CD4-positive, alpha-beta memory T cell (primary cell): ENCODE measurements at regions not wholly inside any gene's neighbourhood (a gene's known extent, or its start where the extent isn't known, plus 50 kb on each side); places are given as distances from the start of the nearest gene placed in this dataset.

Experiments used
- CTCF ChIA-PET: fragments of 350-600 bp; sonication (Branson Sonifier 250); formaldehyde crosslinking; loops from one replicate; lab custom pipeline; 2021; ENCODE audit warnings: inconsistent platforms; ENCODE audit not compliant: partially characterized antibody; lab: Charles Lee
- POLR2A ChIA-PET: fragments of 350-600 bp; sonication (Branson Sonifier 250); formaldehyde crosslinking; loops from one replicate; lab custom pipeline; 2021; ENCODE audit not compliant: partially characterized antibody; lab: Charles Lee
- DNase-seq, 5 donors: peaks; one replicate each; pipeline versions ENCODE4 v3.0.0 to v3.0.0-alpha.2; 2020 to 2022; ENCODE audit warnings: mixed read lengths in 1 of 5
- H3K27ac ChIP-seq: one replicate; pipeline ENCODE4 v1.7.0; 2013; ENCODE audit warnings: low read depth, low read length
- H3K27me3 ChIP-seq: 2 replicates; pipeline ENCODE4 v1.7.0; 2013; ENCODE audit warnings: mild to moderate bottlenecking, low read length, moderate library complexity; ENCODE audit not compliant: insufficient read depth
- H3K36me3 ChIP-seq: 2 replicates; pipeline ENCODE4 v1.7.0; 2013; ENCODE audit warnings: mild to moderate bottlenecking, low read length, moderate library complexity; ENCODE audit not compliant: insufficient read depth
- H3K4me1 ChIP-seq: 2 replicates; pipeline ENCODE4 v1.7.0; 2013; ENCODE audit warnings: mild to moderate bottlenecking, low read length, moderate library complexity; ENCODE audit not compliant: insufficient read depth
- H3K4me3 ChIP-seq, 2 donors: one replicate each; pipeline ENCODE4 v1.7.0; 2013; ENCODE audit warnings: low read length in 2 of 2, mild to moderate bottlenecking in 1 of 2
- H3K9me3 ChIP-seq, 2 donors: one replicate each; pipeline ENCODE4 v1.7.0; 2013; ENCODE audit warnings: low read length in 2 of 2, control low read depth in 1 of 2; ENCODE audit not compliant: control insufficient read depth in 1 of 2
- H3K27ac Mint-ChIP-seq, 7 donors: one replicate each; pipeline ENCODE4 v1.8.0; 2020 to 2021; ENCODE audit warnings: mixed read lengths in 7 of 7, mild to moderate bottlenecking in 6 of 7, inconsistent platforms in 3 of 7, moderate library complexity in 3 of 7
- H3K27me3 Mint-ChIP-seq, 2 donors: one replicate each; pipeline ENCODE4 v1.8.0; 2020 to 2021; ENCODE audit warnings: mixed read lengths in 2 of 2
- H3K36me3 Mint-ChIP-seq, 2 donors: one replicate each; pipeline ENCODE4 v1.8.0; 2020 to 2021; ENCODE audit warnings: mixed read lengths in 2 of 2, inconsistent platforms in 1 of 2, mild to moderate bottlenecking in 1 of 2
- H3K4me1 Mint-ChIP-seq, 4 donors: one replicate each; pipeline ENCODE4 v1.8.0; 2020 to 2021; ENCODE audit warnings: mixed read lengths in 4 of 4, mild to moderate bottlenecking in 1 of 4
- H3K4me3 Mint-ChIP-seq, 8 donors: one replicate each; pipeline ENCODE4 v1.8.0; 2020 to 2021; ENCODE audit warnings: mixed read lengths in 8 of 8, mild to moderate bottlenecking in 7 of 8, moderate library complexity in 6 of 8, inconsistent platforms in 3 of 8
- H3K9me3 Mint-ChIP-seq, 8 donors: one replicate each; pipeline ENCODE4 v1.8.0; 2020 to 2021; ENCODE audit warnings: mixed read lengths in 8 of 8, mild to moderate bottlenecking in 5 of 8, inconsistent platforms in 3 of 8, moderate library complexity in 1 of 8
- intact Hi-C: fragments of 100-400 bp; cut with micrococcal nuclease; formaldehyde crosslinking; loops from one replicate; pipeline ENCODE4 v1.15.1; 2023

DNA sequence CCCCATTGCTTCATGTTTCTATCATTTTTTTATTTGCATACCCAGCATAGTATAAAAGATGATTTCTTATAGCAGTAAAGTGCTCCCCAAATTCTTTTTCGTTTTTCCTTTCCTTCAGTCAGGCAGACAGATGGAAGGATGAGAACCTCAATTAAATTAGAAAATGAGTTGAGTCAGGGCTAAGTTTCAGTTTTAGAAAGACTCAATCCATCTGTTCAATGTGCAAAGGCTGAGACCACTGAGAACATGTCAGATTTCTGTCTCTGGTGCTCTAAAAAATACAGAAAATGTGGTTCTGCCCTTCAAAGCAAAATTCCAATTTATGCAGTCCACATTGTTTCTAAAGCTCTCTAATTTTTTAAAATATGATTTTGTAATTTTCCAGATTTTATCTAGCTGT lies 257.6 kb upstream of the HS3ST5 start:
- POLR2A ChIA-PET: no interaction called here
- H3K36me3 Mint-ChIP-seq: no peaks in the 10 kb centered on the region
- no peaks in the 10 kb centered on the region for H3K27me3 Mint-ChIP-seq
- Histone ChIP-seq H3K9me3 (no peaks in the 10 kb centered on the region), H3K4me3 (no peak overlapping the region), H3K4me1 (no peaks in the 10 kb centered on the region), H3K36me3 (no peaks in the 10 kb centered on the region), H3K27ac (no peak overlapping the region), H3K27me3 (no peaks in the 10 kb centered on the region)
- H3K9me3 Mint-ChIP-seq: peaks cover 0 to 4% (median 2%) of the 10 kb centered on the region in 8 donors
- intact Hi-C loops: no loop called here
- H3K27ac Mint-ChIP-seq: no peak overlapping the region
- CTCF ChIA-PET: no interaction called here
- H3K4me3 Mint-ChIP-seq: no peak overlapping the region
- DNase-seq: no peak
- no peaks in the 10 kb centered on the region for H3K4me1 Mint-ChIP-seq

DNA sequence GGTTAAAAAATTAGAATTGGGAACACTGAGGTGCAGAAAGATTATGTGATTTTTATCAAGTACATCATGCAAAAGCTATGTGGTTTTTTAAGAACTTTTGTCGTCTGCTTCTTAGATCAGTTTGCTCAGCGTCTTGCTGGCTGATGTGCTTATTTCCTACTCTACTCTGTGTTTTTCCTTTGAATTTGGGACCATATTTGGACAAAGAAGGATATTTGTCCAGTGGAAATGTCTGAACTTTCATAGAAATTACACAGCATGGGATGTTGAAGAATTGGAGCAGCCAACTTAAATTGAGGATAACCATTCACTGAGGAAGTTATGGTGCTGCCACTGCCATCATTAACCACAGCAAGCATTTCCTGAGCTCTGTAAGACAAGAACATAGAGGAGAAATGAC lies 252.8 kb upstream of the HS3ST5 start:
- ChIA-PET POLR2A (no interaction called here), CTCF (no interaction called here)
- Histone ChIP-seq H3K27me3 (no peaks in the 10 kb centered on the region), H3K27ac (no peak overlapping the region), H3K36me3 (no peaks in the 10 kb centered on the region), H3K4me3 (no peak overlapping the region), H3K9me3 (no peaks in the 10 kb centered on the region), H3K4me1 (no peaks in the 10 kb centered on the region)
- intact Hi-C loops: no loop called here
- Mint-ChIP-seq H3K4me3 (no peak overlapping the region), H3K27me3 (no peaks in the 10 kb centered on the region), H3K9me3 (peaks cover 0 to 12% (median 1%) of the 10 kb centered on the region in 8 donors), H3K4me1 (no peaks in the 10 kb centered on the region), H3K36me3 (no peaks in the 10 kb centered on the region), H3K27ac (no peak overlapping the region)
- no peak for DNase-seq

DNA sequence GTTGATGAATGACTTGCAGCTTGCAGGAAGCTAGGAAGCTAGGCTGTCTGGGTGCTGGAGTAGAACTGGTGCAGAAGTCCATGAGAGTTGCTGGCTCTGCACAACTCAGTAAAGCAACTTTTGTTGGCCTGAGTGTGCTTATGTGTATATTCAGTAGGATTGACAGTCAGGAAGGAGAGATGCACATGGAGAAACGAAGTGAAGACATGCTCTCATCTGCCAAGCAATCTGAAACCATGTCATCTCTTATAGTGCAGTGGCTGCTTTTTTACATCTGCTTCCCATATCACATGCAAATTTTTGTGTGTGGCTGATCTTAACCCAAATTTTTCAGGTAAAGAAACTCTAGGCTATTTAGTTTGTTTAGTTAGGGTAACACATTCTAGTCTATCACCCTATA lies 252.4 kb upstream of the HS3ST5 start:
- Mint-ChIP-seq H3K27me3 (no peaks in the 10 kb centered on the region), H3K27ac (no peak overlapping the region), H3K9me3 (peaks cover 0 to 12% (median 1%) of the 10 kb centered on the region in 8 donors), H3K4me1 (no peaks in the 10 kb centered on the region), H3K36me3 (no peaks in the 10 kb centered on the region), H3K4me3 (no peak overlapping the region)
- no peaks in the 10 kb centered on the region for H3K4me1 ChIP-seq
- no peaks in the 10 kb centered on the region for H3K36me3 ChIP-seq
- no peak overlapping the region for H3K4me3 ChIP-seq
- intact Hi-C loops: no loop called here
- no peaks in the 10 kb centered on the region for H3K27me3 ChIP-seq
- CTCF ChIA-PET: no interaction called here
- H3K9me3 ChIP-seq: no peaks in the 10 kb centered on the region
- H3K27ac ChIP-seq: no peak overlapping the region
- POLR2A ChIA-PET: no interaction called here
- DNase-seq: no peak

DNA sequence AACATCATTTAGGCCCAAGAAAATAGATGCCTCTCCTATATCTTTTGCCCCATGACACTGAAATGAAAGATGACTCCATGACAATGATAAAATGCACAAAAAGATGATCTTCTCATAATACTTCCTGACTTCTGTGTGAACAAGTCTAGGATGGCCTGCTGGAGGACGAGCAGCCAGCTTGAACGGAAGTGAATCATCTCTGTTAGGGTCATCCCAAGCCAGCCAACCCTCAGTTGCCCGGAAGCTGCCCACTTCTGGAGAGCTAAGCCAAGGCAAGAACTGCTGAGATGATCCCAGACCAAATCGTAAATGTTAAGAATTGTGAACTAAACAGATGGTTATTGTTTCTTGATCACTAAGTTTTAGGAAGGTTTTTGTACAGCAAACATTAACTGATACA lies 249.7 kb upstream of the HS3ST5 start:
- POLR2A ChIA-PET: no interaction called here
- Histone ChIP-seq H3K9me3 (no peaks in the 10 kb centered on the region), H3K27ac (no peak overlapping the region), H3K36me3 (no peaks in the 10 kb centered on the region), H3K27me3 (no peaks in the 10 kb centered on the region), H3K4me3 (no peak overlapping the region), H3K4me1 (no peaks in the 10 kb centered on the region)
- CTCF ChIA-PET: no interaction called here
- no peak overlapping the region for H3K27ac Mint-ChIP-seq
- no peaks in the 10 kb centered on the region for H3K36me3 Mint-ChIP-seq
- H3K4me1 Mint-ChIP-seq: no peaks in the 10 kb centered on the region
- no peak overlapping the region for H3K4me3 Mint-ChIP-seq
- intact Hi-C loops: no loop called here
- H3K9me3 Mint-ChIP-seq: peaks cover 0 to 18% (median 2%) of the 10 kb centered on the region in 8 donors
- no peaks in the 10 kb centered on the region for H3K27me3 Mint-ChIP-seq
- no peak for DNase-seq

DNA sequence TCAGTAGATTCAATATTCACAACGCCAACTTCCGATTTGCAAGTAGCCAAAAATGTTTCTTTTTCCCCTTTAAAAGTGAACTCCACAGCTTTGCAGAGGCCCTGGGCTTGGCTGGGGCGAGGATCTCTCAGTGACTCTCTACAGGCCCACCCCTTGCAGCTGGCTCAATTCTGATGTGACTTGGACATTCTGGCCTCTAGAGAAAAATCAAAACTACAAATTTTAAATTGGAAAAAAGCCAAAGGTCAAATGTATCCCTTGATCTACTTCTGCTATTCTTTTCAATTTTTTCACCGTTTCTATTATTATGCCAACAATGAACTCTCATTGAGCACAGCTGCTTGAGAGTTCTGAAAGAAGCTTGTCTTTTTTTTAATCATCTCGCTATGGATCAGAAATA lies 245.9 kb upstream of the HS3ST5 start:
- H3K4me1 ChIP-seq: no peaks in the 10 kb centered on the region
- peaks cover 0 to 12% (median 3%) of the 10 kb centered on the region in 8 donors for H3K9me3 Mint-ChIP-seq
- H3K36me3 Mint-ChIP-seq: no peaks in the 10 kb centered on the region
- no peaks in the 10 kb centered on the region for H3K27me3 Mint-ChIP-seq
- intact Hi-C loops: no loop called here
- no peak overlapping the region for H3K4me3 ChIP-seq
- CTCF ChIA-PET: no interaction called here
- H3K9me3 ChIP-seq: no peaks in the 10 kb centered on the region
- no peaks in the 10 kb centered on the region for H3K36me3 ChIP-seq
- no peaks in the 10 kb centered on the region for H3K27me3 ChIP-seq
- POLR2A ChIA-PET: no interaction called here
- DNase-seq: no peak
- no peaks in the 10 kb centered on the region for H3K4me1 Mint-ChIP-seq
- H3K27ac Mint-ChIP-seq: no peak overlapping the region
- no peak overlapping the region for H3K27ac ChIP-seq
- no peak overlapping the region for H3K4me3 Mint-ChIP-seq

DNA sequence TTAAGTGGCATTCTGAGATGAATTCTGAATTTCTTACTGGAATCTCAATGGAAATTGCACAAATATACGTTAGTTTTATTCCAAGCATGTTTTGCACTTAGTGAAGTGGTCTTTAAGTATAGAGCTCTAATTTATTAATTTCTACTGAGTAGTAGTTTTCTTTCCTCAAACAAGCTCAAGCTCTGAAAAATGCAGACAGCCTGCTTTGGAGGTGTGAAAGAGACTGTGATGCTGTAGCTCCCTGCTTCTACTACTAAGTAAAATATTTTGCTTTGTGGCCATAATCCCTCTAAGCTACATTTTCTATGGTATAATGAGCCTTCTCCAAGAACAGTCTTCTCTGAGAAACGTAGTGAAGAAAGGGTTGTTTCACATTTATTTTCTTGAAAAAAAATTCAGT lies 243.5 kb upstream of the HS3ST5 start:
- H3K27ac ChIP-seq: no peak overlapping the region
- POLR2A ChIA-PET: no interaction called here
- H3K4me1 Mint-ChIP-seq: no peaks in the 10 kb centered on the region
- peaks cover 0 to 17% (median 3%) of the 10 kb centered on the region in 8 donors for H3K9me3 Mint-ChIP-seq
- no peak overlapping the region for H3K4me3 ChIP-seq
- intact Hi-C loops: no loop called here
- no peak overlapping the region for H3K4me3 Mint-ChIP-seq
- H3K27me3 Mint-ChIP-seq: no peaks in the 10 kb centered on the region
- H3K9me3 ChIP-seq: no peaks in the 10 kb centered on the region
- no peaks in the 10 kb centered on the region for H3K4me1 ChIP-seq
- no peaks in the 10 kb centered on the region for H3K27me3 ChIP-seq
- H3K36me3 Mint-ChIP-seq: no peaks in the 10 kb centered on the region
- H3K27ac Mint-ChIP-seq: no peak overlapping the region
- no peak for DNase-seq
- H3K36me3 ChIP-seq: no peaks in the 10 kb centered on the region
- CTCF ChIA-PET: no interaction called here

DNA sequence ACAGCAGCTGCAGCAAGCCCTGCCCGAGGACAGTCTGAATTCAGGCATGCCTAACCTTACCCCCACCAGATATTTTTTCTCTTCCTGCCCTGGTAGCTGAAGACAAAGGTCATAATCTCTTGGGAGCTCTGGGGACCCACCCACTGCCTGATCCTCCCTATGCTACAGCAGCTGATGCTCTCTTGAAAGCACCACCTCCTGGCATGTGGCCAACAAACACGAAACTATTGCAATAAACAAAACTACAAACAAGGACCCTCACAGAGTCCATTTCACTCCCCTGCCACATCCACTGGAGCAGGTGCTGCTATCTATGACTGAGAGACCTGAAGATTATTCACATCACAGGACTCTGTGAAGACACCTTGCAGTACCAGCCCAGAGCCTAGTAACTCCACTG lies 238.5 kb upstream of the HS3ST5 start:
- Histone ChIP-seq H3K36me3 (no peaks in the 10 kb centered on the region), H3K27me3 (no peaks in the 10 kb centered on the region), H3K27ac (no peak overlapping the region), H3K4me1 (no peaks in the 10 kb centered on the region), H3K4me3 (no peak overlapping the region), H3K9me3 (no peaks in the 10 kb centered on the region)
- POLR2A ChIA-PET: no interaction called here
- Mint-ChIP-seq H3K4me1 (no peaks in the 10 kb centered on the region), H3K36me3 (no peaks in the 10 kb centered on the region), H3K9me3 (peaks cover 0 to 22% (median 8%) of the 10 kb centered on the region in 8 donors), H3K27me3 (no peaks in the 10 kb centered on the region), H3K4me3 (no peak overlapping the region), H3K27ac (no peak overlapping the region)
- intact Hi-C loops: no loop called here
- no peak for DNase-seq
- CTCF ChIA-PET: no interaction called here

DNA sequence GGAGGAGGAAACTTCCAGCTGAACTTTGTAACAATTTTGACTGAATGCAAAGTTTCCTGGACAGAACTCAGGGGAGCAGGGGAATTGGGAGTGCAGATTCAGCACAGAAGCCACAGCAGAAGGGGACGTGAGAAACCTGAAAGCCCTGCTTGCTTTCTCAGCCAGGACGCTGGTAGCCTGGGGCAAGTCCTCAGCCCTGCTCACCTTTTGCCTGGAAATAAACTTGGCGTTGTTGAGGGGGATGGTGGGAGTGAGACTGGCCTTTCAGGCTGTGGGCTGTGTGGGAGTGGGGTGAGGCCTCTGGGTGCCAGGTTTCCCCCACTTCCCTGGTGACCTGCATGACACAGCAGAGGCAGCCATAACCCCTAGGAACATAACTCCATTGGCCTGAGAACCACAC lies 238.1 kb upstream of the HS3ST5 start:
- Mint-ChIP-seq H3K4me1 (no peaks in the 10 kb centered on the region), H3K9me3 (peaks cover 0 to 20% (median 8%) of the 10 kb centered on the region in 8 donors), H3K27ac (no peak overlapping the region), H3K27me3 (no peaks in the 10 kb centered on the region), H3K36me3 (no peaks in the 10 kb centered on the region), H3K4me3 (no peak overlapping the region)
- no peaks in the 10 kb centered on the region for H3K27me3 ChIP-seq
- intact Hi-C loops: no loop called here
- no peak overlapping the region for H3K4me3 ChIP-seq
- H3K9me3 ChIP-seq: no peaks in the 10 kb centered on the region
- H3K27ac ChIP-seq: no peak overlapping the region
- no peaks in the 10 kb centered on the region for H3K4me1 ChIP-seq
- no peaks in the 10 kb centered on the region for H3K36me3 ChIP-seq
- ChIA-PET CTCF (no interaction called here), POLR2A (no interaction called here)
- no peak for DNase-seq
